ENCODE measurements at regions not wholly inside any gene's neighbourhood (a gene's known extent, or its start where the extent isn't known, plus 50 kb on each side); places are given as distances from the start of the nearest gene placed in this dataset.

DNA sequence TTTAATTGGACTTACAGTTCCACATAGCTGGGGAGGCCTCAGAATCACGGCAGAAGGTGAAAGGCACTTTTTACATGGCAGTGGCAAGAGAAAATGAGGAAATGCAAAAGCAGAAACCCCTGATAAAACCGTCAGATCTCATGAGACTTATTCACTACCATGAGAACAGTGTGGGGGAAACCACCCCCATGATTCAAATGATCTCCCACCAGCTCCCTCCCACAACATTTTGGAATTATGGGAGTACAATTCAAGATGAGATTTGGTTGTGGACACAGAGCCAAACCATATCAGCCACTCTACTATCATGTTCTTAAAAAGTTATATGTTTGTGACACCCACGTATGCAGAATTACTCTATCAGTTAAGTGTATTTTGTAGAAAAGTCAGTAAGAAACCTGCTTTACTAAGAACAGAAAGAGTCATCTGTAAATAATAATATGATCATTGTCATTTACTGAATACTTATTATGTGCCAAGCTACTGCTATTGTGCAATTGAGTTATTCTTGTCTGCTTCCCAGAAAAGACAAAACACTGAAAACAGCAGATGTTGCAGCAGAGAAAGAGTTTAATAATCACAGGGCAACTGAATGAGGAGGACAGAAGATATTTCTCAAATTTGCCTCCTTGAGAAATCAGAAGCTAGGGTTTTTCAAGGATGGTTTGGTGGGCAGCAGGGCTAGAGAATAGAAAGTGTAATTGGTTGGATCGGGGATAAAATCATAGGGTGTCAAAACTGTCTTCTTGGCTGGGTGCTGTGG is 207.7 kb upstream of the FGGY start:
- DNase-seq (ENCODE audit: low spot score), result no peak

DNA sequence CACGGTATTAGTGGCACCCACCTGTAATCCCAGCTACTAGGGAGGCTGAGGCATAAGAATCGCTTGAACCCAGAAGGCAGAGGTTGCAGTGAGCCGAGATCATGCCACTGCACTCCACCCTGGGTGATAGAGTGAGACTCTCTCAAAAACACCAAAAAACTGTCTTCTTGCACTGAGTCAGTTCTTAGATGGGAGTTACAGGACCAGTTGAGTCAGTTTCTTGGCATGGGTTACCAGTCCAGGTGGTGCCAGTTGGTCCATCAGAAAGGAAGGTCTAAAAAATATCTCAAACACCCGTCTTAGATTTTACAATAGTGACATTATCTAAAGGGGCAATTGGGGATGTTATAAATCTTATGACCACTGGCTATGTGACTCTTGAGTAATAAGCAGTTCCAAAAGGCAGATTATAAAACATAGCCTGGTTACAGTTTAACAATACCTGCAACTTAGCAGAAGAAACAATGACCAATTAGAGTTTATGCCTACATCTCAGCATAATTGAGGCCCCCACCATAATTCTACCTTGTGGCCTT is 206.9 kb upstream of the FGGY start:
- no peak for DNase-seq (ENCODE audit: low spot score)

DNA sequence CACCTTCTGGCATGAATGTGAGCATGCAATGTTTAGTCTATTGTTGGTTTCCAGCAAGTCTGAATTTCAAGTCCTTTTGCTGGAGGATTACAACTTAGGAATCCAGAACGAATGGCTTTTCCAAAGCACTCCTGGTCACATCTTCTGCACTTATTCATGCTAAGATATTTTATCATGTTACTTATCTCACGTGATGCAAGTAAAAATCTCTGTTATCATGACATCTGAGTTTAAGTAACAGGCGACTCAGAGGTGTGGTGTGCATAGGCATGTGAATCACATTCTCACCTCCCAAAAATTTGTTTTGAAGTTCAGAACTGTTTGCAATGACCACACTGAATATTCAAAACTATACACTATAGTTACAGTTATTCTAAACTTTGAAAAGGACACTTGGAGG is 204.8 kb upstream of the FGGY start:
- no peak for DNase-seq (ENCODE audit: low spot score)

DNA sequence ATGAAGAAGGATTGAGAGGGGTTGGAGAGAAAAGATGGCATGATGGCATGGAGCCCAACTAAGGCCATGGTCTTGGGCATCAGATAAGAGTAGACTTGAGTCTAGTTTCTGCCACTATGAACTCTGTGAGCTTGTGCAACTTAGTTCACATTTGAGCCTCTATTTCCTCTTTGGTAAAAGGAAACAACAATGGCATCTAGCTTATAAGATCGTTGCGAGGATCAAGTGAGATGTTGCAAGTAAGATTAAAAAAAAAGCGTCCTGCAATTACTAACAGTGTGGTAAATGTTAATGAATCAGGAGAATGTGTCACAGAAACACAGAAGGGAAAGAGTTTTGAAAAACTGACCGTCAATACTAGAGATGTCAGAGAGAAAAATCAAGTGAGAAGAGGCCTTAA is 202.9 kb upstream of the FGGY start:
- DNase-seq (ENCODE audit: low spot score), result no peak

DNA sequence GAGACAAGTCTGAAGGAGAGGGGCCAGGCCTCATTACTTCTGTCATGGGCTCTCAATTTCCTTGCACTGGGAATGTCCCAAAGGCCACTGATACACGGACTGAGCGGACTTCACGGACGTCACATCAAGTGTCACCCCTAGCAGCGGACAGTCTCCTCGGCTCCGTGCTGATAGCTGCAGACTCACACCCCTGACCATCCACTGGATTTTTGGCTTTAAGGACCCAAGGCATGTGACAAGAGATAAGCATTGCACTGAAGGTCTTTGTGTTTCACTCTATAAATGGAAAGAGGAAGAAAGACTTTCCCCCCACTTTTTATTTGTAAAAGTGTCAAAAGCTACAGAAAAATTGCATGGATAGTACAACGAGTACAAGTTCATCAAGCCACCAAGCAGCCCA is 200.4 kb upstream of the FGGY start:
- DNase-seq (ENCODE audit: low spot score), result no peak

DNA sequence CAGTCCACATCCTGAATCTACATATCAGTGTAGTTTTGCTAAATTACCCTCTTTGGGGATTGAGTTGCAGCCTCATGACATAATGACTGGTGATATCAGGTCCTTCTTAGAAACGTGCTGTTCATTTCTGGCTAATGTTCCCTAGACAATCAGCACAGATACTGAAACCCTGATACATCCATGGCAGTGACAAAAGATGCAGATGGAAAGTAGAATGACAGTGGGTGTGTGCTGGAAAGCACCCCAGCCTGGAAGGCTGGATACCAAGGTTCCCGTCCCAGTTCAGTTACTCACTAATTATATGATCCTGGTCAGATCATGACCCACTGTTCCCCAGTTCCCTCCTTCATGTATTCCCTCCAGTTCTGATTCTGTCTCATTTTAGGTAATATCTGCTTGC is 198.2 kb upstream of the FGGY start:
- no peak for DNase-seq (ENCODE audit: low spot score)

DNA sequence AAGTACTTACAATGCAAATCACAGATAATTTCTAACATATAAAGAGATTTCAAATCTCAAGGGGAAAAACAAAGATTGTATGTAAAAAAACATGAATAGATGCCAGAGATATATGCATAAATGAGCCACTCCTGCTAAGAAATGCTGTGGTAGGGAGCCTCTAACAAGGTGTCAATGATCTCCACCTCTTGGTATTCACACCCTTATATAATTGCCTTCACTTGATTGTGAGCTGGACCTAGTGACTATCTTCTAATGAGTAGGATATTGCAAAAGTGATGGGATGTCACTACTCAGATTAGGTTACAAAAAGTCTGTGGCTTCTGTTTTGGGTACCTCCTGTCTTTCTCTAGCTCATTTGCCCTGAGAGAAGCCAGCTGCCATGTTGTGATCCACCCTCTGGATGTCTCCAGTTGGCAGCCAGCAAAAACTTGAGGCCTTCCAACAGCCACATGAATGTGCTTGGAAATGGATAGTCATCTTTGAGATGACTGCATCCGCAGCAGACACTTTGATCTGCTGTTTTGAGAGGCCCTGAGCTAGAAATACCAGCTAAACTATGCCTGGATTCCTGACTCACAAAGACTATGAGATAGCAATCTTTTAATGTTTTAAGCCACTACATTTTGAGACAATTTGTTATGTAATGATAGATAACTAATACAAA is 196.1 kb upstream of the FGGY start:
- no peak for DNase-seq (ENCODE audit: low spot score)

DNA sequence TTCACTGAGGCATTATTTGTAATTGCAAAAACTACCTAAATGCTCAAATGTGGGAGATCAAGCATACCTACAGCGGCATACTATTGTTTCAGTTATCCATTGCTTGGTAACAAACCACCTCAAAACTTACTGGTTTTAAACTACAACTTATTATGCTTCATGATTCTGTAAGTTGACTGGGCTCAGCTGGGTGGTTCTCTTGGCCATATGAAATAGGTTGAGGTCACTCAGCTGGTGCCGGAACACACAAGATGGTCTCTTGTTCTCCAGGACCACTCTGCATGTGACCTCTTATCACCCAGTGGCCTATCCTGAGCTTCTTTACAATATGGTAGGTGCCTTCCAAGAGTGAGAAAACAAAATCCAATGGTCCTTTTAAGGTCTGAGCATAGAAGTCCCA is 195.4 kb upstream of the FGGY start:
- DNase-seq (ENCODE audit: low spot score), result no peak

DNA sequence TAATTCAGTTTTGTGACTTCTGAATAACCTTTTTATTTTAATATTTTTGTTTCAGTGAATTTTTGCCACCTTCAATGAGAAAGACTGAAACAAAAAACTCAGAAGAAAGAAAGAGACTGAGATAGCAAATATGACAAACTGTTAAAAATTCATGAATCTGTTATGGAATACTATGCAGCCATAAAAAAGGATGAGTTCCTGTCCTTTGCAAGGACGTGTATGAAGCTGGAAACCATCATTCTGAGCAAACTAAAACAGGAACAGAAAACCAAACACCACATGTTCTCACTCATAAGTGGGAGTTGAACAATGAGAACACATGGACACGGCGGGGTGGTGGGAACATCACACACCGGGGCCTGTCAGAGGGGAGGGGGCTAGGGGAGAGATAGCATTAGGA is 193.4 kb upstream of the FGGY start:
- no peak for DNase-seq (ENCODE audit: low spot score)

DNA sequence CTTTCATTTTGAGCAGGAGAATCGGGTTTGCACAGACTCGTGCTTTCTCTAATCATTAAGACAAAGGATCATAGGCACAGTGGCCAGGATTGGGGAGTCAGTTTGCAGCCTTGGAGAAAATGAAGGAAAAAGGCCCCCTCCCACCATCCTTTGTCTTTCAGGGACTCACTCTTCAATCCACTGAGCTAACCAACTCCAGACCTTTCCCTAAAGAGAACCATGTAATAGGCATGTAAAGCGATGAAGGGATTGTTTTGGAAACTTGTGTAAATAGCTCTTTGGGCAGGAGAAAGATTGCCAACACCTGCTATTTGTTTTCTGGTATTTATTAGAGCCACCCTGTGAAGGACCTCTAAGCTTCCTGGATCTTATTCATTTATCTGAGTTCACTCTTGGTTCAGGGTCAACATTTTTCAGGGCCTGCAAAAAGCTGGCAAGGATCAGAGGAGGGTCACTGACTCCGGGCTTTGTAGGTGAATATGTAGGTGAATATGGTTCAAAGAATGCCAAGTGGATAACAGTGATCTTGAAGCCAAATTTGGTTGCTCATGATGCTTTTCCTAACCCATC is 192.6 kb upstream of the FGGY start:
- no peak for DNase-seq (ENCODE audit: low spot score)

DNA sequence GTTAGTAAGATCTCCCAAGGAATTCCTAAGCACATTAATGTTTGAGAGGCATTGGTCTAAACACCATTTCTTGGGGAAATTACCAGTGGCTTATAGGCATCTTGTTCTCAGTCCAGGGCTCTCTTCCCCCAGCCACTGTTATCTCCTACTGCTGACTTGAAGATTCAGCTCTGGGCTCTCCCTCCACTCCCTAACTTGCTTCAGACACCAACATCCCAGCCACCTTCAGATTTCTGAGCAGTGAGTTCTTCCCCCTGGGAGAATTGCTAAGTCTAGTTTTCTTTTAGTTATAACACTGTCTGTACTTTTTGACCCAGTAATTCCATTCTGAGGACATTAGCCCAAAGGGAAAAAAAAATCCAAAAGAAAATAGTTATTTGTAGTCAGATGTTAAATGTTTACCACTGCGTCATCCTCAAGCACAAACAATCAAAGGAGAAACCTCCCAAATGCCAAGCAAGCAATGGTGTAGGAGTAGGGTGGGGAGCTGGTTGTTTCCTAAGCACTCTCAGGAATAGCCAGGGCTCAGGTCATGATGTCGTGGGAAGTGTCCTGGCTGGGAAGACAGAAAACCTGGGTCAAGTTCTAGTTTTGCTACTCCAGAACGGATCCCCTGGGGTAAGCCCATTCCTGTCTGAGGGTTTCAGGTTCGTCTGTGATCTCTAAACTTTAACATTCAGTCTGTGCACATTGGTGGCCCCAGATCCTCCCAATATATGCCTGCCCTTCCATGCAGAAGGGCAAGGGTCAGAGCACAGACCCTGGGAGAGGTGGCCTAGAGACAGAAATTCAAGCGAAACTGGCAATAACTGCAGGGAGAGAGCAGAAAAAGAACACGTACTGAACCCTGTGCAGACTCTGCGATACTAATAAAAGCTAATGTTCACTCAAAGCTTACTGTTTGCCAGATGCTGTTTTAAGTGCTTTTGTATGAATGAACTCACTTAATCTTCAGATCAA is 191.1 kb upstream of the FGGY start:
- DNase-seq (ENCODE audit: low spot score), result no peak

DNA sequence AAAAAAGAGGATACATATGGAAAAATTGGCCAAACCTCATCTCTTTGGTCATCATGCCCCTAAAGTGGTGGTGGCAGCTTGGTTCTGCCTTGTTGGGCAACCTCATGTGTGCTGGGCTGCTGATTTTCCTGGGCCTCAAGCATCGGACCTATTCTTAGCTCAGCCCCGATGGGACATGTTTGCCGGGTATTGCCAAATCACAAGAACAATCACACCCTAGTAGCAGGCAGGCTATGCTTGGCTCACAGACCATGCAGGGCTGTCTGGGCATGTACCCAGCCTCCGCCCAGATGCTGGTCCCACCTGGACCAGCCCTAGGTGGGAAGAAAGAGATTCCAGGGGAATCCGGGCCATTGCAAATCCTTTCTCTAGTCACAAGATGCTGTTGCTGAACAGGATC is 189.4 kb upstream of the FGGY start:
- DNase-seq (ENCODE audit: low spot score), result no peak

DNA sequence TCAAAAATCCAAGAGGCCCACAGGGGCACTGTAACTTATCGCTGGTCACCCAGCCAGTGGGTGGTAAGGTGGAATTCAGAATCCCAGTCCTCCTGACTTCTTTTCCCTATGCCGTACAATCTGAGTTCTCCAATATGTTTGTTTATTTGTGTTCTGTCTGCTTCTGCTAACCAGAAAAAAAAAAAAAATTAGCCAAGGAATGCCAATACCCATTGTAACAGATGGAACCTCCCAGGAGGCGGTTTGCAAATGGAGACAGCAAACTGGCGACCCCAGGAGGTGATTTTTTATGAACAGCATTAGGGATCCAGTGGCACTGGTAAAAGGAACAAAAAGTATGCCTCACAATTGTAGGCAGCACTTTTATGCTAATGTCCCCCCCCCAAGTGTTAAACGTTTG is 189.0 kb upstream of the FGGY start:
- no peak for DNase-seq (ENCODE audit: low spot score)

DNA sequence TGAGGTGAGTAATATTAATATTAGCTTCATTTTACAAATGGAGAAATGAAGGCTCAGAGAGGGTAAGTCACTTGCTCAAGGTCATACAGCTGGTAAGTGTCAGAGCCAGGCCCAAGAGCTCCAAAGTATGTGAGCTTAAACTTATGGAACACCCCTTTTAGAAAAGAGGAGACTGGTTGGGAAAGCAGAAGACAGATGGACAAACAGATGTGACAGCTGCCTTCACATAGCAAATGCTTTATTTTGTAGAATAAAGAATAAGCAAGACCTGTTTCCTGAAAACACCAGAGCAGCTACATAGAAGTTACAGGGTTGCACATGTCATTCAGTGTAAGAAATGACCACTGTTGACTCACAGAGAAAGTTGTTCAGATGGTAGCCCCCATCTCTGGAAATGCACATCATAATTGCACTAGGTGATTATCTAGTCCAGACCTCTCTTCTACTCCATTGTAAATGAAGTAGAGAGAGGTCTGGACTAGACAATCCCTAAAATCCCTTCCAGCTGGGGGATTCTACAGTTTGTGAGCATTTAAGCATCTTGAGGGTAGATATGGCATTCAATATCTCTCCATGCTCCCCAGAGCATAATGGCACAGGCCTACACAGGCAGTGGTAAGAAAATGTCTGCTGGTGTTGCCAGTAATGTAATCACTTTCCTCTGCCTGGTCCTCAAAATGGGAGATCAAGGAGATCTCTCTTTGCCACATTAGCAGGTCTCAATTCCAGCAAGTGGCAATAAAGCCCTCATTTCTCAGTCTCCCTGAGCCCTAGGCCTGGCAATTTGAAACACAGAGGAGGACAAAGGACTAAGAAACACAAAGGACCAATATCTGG is 188.2 kb upstream of the FGGY start:
- DNase-seq (ENCODE audit: low spot score), result no peak

DNA sequence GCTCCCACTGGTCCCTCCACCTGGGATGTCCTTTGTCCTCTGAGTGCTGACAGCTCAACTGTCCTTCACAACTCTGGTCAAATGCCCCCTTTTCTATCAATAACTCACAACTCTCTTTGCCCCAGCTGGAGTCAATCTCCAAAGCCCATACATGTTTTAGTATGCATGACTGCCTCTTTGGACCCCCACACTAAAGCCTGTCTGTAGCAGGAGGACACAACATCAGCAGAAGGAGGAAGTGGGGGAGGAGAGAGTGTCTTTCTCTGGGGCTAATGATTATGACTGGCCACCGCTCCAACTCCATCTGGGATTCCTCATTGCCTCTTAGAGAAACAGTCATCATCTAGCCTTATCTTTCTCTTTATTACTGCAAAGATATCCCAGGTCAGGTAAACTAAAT is 186.6 kb upstream of the FGGY start:
- DNase-seq (ENCODE audit: low spot score), result no peak

DNA sequence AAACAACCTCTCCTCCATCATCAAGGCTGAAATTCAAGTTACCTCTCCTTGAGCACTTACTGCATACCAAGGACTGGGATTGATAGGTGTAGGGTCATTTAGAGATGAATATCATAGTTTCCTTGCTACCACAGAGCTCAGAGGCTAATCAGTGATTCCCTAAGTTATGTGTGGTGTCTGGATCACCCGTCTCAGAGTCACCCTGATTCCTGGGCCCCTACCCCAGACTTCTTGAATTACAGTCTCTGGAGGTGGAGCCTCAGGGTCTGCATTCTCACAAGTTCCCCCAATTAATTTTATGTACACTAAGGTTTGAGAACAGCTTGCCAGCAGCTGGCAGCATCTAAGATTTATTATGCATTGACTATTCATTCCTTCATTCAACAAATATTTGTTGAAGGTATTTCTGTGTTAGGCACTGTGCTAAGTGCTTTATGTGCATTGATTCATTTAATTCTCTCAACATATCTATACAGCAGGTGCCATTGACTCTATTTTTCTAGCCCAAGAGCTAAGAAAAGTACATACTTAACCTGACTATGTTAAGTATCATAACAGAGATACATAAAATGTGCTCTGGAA is 182.9 kb upstream of the FGGY start:
- DNase-seq (ENCODE audit: low spot score), result no peak

DNA sequence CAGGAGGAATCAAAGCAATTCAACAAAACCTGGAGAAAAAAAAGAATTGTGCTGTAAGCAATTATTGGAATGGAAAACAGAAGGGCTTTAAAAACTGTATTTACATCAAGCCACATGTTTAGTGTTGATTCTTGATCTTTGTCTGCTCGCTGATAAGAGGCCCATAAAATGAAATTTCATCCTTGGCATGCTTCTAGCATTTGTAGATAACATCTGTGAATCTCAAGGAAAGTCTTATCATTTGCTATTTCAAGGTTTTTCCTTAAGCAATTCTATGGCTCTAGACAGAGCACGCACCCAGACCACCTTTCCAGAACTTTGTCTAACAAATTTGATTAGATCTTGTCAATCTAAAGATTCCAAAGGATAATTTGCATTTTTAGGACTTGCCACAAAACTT is 181.0 kb upstream of the FGGY start:
- no peak for DNase-seq (ENCODE audit: low spot score)

DNA sequence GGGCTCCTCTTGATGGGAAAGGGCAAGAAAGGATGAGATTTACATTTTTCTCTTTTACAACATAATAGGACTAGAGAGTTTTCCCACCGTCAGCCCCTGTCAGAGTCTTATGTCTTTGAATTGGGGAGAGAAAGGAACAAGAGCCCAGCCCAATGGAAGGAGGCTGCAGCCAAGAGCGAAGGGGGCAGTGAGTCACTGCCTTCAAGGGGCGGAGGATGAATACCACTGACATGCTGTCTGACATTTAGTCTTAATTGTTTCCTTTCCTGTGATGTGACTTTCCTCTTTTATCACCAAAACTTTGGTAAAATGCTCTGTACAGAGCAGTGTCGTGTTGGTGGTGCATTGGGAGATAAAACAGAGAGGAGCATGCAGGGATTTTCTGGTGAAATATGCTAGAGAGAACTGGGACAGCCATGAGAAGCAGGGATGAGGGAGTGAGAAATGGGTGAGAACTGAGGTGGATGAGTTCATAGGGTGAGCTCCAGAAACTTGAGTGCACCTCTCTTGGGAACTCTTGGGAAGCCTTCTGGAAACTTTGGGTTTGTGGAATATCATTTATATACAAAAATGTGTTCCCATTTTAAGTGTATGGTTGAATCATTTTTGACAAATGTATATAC is 179.9 kb upstream of the FGGY start:
- DNase-seq (ENCODE audit: low spot score), result no peak

DNA sequence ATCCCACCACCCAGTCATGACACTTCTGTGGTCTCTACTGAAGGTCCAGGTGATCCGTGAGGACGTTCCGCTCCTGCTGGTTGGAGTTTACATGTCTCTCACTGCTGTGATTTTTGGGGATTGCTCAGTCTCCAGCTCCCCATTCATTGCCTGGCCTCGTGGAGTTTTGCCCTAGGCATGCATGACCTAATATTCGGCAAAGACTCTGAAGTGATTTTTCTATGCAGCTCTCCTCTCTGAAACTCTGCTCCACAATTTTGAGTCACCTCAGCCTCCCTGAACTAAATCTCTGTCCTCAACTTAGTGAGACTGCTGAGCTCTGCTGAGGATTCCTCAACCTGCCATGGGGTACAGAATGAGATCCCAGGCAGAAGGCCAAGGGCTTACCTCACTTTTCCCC is 174.4 kb upstream of the FGGY start:
- DNase-seq (ENCODE audit: low spot score), result no peak

DNA sequence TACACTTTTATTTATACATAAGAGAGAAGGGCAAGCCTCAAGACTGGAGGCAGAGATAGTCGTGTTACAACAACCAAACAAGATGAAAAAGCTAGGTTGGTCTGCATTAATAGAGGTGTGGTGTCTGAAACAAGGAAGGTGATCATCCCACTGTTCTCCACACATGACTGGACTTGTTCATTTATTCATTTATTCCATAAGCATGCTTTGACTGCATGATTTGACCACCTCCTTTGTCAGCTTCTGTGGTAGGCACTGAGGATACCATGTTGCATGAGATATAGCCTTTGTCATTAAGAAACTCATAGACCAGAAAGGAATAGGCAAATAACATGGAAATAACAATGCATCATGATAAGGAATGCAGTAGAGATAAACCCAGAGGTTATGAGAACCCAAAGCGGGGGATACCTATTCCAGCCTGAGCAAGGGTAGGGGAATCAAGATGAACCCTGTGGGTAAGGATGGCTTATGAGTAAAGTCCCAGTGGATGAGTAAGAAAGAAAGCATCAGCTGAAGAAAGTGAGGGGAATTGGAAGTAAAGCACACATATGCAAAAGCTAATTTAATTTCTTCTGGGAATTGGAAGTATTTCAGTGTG is 173.7 kb upstream of the FGGY start:
- no peak for DNase-seq (ENCODE audit: low spot score)
